ENCODE measurements at regions not wholly inside any gene's neighbourhood (a gene's known extent, or its start where the extent isn't known, plus 50 kb on each side); places are given as distances from the start of the nearest gene placed in this dataset.

DNA sequence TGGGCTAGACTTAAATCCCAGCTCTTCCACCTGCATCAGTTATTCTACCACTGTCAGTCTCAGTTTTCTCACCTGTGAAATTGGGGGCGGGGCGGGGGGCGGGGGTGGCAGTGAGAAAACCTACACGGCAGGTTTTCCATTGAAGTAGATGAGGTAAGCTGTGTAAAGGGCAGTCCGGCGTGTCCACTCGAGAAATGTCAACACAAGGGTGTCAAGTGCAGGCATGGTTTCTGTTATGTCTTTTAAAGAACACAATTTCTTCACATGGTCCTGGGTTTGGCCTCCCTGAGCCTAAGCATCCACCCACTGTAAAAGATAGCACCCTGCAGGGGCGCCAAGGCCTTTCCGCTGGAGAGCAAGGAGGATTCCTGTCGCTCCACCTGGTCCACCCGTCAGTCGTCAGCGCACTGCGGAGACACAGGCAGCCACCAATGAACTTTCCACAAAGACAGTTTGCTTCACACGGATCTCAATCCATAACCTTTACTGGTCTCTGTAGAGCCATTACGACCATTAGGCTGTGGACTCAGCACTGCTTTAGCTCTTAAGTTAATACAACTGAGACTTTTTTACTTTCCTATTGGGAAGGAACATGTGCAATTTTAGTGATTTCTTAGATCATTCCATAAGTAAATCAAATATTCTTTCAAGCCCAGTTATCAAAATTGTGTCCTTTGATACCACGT is 99.5 kb upstream of the FOXB1 start:
- no TSS peak for BruUV-seq (replicated peaks)
- in situ Hi-C loops (cut with HindIII; ENCODE audit: low pct_unique_long_range_greater_than_20kb, low sequenced_read_pairs) (no loop called here), intact Hi-C loops (cut with micrococcal nuclease; ENCODE audit: unreplicated experiment) (no loop called here)
- H3K27me3 ChIP-seq (ENCODE audit: control insufficient read depth, insufficient read depth, low read length) = peaks cover 5% of the 10 kb centered on the region; the same call in 1 of the 2 replicates
- H3K4me3 ChIP-seq (ENCODE audit: low read depth in 2 of 2, low read length in 2 of 2) = no peak overlapping the region
- H3K4me1 ChIP-seq (ENCODE audit: control insufficient read depth, insufficient read depth, low read length) = no peaks in the 10 kb centered on the region
- no peak overlapping the region for H3K27ac ChIP-seq (ENCODE audit: low read length)
- ATAC-seq (no peak), DNase-seq (ENCODE audit: low read depth, low spot score) (no peak)
- TF ChIP-seq, protein P1, sequence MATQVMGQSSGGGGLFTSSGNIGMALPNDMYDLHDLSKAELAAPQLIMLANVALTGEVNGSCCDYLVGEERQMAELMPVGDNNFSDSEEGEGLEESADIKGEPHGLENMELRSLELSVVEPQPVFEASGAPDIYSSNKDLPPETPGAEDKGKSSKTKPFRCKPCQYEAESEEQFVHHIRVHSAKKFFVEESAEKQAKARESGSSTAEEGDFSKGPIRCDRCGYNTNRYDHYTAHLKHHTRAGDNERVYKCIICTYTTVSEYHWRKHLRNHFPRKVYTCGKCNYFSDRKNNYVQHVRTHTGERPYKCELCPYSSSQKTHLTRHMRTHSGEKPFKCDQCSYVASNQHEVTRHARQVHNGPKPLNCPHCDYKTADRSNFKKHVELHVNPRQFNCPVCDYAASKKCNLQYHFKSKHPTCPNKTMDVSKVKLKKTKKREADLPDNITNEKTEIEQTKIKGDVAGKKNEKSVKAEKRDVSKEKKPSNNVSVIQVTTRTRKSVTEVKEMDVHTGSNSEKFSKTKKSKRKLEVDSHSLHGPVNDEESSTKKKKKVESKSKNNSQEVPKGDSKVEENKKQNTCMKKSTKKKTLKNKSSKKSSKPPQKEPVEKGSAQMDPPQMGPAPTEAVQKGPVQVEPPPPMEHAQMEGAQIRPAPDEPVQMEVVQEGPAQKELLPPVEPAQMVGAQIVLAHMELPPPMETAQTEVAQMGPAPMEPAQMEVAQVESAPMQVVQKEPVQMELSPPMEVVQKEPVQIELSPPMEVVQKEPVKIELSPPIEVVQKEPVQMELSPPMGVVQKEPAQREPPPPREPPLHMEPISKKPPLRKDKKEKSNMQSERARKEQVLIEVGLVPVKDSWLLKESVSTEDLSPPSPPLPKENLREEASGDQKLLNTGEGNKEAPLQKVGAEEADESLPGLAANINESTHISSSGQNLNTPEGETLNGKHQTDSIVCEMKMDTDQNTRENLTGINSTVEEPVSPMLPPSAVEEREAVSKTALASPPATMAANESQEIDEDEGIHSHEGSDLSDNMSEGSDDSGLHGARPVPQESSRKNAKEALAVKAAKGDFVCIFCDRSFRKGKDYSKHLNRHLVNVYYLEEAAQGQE (IDR thresholded peaks at IDR 0.05; ENCODE audit: insufficient read depth in 1 of 2, low read depth in 2 of 2, low read length in 1 of 2) = no peak
- TF ChIP-seq SIN3A (IDR thresholded peaks at IDR 0.05; ENCODE audit: borderline replicate concordance, insufficient read depth, low read depth, low read length) (no peak), TCF7L2 (IDR thresholded peaks at IDR 0.05; ENCODE audit: low read depth, low read length) (no peak), POLR2AphosphoS5 (IDR thresholded peaks at IDR 0.05; ENCODE audit: low read depth, low read length) (no peak)
- TF ChIP-seq, protein P2, sequence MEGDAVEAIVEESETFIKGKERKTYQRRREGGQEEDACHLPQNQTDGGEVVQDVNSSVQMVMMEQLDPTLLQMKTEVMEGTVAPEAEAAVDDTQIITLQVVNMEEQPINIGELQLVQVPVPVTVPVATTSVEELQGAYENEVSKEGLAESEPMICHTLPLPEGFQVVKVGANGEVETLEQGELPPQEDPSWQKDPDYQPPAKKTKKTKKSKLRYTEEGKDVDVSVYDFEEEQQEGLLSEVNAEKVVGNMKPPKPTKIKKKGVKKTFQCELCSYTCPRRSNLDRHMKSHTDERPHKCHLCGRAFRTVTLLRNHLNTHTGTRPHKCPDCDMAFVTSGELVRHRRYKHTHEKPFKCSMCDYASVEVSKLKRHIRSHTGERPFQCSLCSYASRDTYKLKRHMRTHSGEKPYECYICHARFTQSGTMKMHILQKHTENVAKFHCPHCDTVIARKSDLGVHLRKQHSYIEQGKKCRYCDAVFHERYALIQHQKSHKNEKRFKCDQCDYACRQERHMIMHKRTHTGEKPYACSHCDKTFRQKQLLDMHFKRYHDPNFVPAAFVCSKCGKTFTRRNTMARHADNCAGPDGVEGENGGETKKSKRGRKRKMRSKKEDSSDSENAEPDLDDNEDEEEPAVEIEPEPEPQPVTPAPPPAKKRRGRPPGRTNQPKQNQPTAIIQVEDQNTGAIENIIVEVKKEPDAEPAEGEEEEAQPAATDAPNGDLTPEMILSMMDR (IDR thresholded peaks at IDR 0.05) = no peak
- ChIA-PET CTCF (no interaction called here), POLR2A (interaction anchor here (0.6 kb wide), 1 partner anchor 276 kb away, joined by 3 read pairs; no protein-coding TSS in a partner anchor)
- no peaks in the 10 kb centered on the region for H3K36me3 ChIP-seq (ENCODE audit: control insufficient read depth, insufficient read depth, low read length)
- no peaks in the 10 kb centered on the region for H3K9me3 ChIP-seq (ENCODE audit: control insufficient read depth, insufficient read depth, low read depth, low read length)

DNA sequence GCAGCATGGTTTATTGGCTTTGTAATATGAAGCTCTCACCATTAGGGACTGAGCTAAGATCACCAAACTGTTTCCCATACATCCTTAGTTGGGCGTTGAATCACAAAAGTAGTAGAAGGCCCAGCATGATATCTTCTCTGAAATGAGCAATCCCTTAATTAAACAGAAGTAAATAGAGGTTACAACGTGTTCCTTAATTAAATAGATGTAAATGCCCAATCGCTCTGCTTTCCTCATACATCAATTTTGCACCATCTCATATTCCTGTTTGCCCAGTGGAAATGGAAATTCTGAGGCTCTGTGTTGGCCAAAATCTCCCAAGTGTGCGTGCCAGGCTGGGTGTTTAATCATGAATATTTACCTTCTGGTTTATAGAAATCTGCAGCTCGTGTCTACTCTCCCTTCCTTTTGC is 107.4 kb upstream of the FOXB1 start:
- no peak for ATAC-seq
- intact Hi-C loops (cut with micrococcal nuclease; ENCODE audit: unreplicated experiment) (no loop called here), in situ Hi-C loops (cut with HindIII; ENCODE audit: low pct_unique_long_range_greater_than_20kb, low sequenced_read_pairs) (no loop called here)
- Histone ChIP-seq H3K4me3 (ENCODE audit: low read depth in 2 of 2, low read length in 2 of 2) (no peak overlapping the region), H3K4me1 (ENCODE audit: control insufficient read depth, insufficient read depth, low read length) (no peaks in the 10 kb centered on the region; the same call in 1 of the 2 replicates), H3K36me3 (ENCODE audit: control insufficient read depth, insufficient read depth, low read length) (no peaks in the 10 kb centered on the region), H3K27me3 (ENCODE audit: control insufficient read depth, insufficient read depth, low read length) (no peaks in the 10 kb centered on the region; the same call in 1 of the 2 replicates), H3K9me3 (ENCODE audit: control insufficient read depth, insufficient read depth, low read depth, low read length) (no peaks in the 10 kb centered on the region), H3K27ac (ENCODE audit: low read length) (no peak overlapping the region)
- CTCF ChIA-PET = no interaction called here
- POLR2A ChIA-PET = no interaction called here
- TF ChIP-seq, protein P2 (IDR thresholded peaks at IDR 0.05) = no peak
- no peak for TF ChIP-seq POLR2AphosphoS5 (IDR thresholded peaks at IDR 0.05; ENCODE audit: low read depth, low read length)
- no peak for TF ChIP-seq TCF7L2 (IDR thresholded peaks at IDR 0.05; ENCODE audit: low read depth, low read length)
- TF ChIP-seq, protein P1 (IDR thresholded peaks at IDR 0.05; ENCODE audit: insufficient read depth in 1 of 2, low read depth in 2 of 2, low read length in 1 of 2) = no peak
- TF ChIP-seq SIN3A (IDR thresholded peaks at IDR 0.05; ENCODE audit: borderline replicate concordance, insufficient read depth, low read depth, low read length) = no peak
- no peak for DNase-seq (ENCODE audit: low read depth, low spot score)
- BruUV-seq (replicated peaks) = no TSS peak

Data from Panc1 (cell line).